ENCODE measurements at regions not wholly inside any gene's neighbourhood (a gene's known extent, or its start where the extent isn't known, plus 50 kb on each side); places are given as distances from the start of the nearest gene placed in this dataset.
A peak's percentile ranks its signal among the peaks of the same experiment; 100 is the strongest.

DNA sequence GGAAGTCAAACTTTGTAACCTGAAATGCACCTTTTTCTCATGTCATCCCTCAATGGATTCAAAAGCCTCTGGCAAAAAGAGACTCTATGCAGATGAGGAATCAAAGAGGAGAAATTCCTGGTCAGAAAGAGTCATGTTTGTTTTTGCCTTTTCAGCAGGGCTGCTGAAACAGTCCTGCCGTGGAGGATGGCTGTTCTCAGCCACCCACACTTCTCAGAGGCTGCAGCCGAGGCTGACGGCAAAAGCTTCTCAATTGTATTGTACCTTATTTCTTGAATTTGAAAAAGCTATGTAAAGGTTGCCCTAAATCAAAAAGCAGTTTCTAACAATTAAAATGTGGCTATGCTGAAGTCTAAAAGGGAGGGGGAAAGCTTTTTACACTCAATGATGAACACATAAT lies 385.3 kb downstream of the KCTD12 start:
- DNase-seq: no peak

DNA sequence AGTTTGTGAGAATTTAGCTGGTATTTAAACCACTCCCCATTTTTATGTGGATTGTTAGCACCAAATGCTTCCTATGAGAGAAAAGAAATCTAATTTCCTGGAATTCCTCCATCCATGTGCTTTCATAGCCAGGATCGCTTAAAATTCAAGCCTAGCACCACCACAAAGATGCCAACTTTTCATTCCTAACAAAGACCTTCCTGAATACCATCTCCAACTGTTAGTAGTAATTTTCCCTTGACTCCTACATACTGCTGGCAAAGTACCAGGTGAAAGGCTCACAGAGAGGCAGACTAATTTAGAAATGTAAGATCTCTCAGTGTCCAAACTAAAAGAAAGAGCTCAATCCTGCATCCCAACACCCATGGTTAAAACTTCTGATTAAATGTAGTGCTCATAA lies 386.3 kb downstream of the KCTD12 start:
- no peak for DNase-seq

DNA sequence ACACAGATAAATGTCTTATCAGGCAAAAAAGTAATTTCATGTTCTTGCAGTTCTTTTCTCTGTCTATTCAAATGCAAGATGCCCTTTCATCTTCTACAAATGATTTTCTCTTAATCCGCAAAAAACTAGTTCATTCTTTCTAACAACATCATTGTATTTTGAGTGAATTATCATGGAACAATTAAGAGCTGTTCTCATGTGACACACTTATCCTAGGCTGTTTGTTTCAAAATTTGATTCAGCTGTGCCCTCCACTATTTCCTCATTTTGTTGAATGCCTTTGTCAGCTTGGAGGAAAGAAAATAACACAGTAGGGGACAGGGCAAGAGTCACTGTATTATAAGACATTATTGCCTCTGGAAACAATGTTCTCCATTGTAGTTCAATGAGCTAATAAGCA lies 396.9 kb downstream of the KCTD12 start:
- no peak for DNase-seq

DNA sequence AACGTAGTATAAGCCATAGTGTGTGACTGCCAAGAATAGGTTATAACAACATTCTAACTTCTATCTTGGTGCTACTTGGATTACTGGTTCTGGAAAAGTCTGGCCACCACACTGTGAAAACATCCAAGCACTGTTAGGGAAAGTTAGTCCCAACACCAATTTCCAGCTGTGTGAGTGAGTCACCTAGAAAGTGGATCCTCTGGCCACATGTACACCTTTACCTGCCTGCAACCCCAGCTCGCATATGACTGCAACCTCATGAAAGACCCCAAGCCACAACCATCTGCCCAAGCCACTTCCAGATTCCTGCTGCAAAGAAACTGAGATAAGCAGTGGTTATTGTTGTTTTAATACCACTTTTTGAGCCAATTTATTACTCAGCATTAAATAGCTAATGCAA lies 404.5 kb downstream of the KCTD12 start:
- no peak for DNase-seq

DNA sequence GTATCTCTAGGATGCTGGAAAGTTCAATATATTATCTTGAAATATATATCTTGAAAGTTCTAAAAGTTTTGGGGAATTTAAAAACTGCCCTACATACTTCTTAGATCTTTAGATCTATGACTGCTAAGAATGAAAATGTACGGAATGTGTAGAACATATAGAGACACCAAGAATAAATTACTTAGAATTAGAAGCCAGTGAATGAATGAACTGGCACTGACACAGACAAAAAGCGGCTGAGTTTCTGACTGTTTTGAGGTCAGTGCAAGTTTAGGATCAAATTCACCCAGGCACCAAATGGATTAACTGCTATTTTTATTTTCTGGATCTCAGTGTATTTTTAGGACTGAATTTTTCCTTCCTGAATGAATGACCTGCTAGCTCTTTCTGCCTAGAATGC lies 411.2 kb downstream of the KCTD12 start:
- no peak for DNase-seq

DNA sequence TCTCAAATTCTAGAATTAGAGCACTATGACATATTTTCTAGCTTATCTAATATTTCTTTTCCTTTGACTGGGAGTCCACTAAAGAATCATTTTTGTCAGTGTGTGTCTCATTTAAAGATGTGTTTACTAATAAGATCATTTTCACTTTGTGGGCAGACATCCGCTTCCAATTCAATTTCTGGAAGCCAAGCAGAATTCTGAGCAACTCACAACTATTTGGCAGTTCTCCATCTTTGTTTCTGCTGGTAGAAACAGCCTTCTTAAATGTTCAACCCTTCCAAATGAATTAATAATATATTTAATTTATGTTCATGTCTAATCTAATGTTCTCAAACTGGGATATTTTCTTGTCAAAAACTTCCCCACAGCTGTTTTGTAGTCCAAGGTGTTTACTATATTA lies 411.8 kb downstream of the KCTD12 start:
- no peak for DNase-seq

DNA sequence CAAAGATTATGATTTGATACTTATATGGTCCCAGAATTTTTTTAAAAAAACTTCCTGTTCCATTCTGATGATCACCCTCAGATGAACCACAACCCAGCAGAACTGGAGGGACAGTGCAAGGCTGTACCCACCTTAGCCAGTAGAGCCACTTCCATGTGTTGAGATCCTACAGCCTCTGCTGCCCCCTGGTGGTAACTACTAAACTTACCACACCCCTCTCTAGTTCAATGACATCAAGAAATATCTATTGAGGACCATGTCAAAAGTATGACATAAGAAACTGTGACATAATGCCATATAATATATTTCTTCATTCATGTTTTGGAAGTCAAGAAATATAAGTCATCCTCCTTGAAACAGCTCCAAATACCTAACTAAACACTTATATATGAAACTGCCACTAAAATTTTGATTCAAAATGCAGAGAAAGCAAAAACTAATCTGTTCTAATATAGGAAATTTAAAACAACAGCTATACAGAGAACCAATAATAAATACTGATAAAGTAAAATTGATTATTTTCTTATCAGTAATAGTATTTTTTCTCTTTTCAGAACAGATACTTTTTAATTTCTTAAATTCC lies 412.6 kb downstream of the KCTD12 start:
- DNase-seq: peak; percentile 46

DNA sequence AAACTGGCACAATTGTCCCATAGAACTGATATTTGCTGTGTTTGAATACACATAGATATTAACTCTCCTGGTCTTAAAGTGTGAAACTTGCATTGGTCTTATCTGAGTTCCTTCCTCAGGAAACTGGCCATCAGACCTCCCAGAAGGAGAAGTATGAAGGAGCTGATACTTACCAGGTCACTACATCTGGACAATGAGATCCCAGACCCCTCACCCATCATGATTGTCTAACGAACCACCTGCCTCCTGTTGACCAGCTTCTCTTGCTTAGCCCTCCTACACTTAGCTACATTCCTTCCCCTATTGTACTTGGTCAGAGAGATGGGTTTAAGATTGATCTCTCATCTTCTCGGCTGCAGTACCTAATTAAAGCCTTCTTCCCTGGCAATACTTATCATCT lies 413.3 kb downstream of the KCTD12 start:
- no peak for DNase-seq

DNA sequence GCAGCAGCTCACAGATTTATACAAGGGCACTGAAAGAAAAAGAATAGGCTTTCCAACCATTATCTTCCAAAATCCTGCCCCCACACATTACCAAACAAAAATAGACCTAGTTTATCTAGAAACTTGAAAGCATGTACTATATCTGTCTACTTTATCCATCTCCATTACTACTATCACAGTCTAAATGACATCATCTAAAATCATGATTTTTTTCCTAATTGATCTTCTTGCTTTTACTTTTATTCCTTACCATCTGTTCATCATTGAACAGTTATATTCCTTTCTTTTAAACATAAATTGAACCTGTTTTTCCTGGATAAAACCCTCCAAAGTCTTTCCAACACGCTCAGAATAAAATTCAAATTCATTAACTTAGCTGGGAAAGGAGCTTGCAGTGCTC lies 414.7 kb downstream of the KCTD12 start:
- DNase-seq: no peak

DNA sequence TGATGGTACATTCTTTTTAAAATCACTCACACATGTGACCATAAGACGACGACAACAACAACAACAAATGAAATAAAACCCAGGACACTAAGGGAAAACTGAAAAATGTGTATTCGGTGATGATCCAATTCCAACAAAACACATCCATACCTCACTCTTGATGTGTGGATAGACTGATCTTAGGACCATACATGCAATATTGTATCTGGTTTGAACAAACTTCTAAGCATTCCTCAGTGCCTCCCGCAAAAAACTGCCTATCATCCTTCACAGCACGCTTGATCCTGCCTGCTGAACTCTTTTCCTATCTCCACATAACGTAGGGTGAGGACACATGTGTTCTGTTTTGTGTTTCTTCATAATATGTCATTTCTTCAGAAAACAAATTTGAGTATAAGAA lies 415.2 kb downstream of the KCTD12 start:
- DNase-seq: no peak

DNA sequence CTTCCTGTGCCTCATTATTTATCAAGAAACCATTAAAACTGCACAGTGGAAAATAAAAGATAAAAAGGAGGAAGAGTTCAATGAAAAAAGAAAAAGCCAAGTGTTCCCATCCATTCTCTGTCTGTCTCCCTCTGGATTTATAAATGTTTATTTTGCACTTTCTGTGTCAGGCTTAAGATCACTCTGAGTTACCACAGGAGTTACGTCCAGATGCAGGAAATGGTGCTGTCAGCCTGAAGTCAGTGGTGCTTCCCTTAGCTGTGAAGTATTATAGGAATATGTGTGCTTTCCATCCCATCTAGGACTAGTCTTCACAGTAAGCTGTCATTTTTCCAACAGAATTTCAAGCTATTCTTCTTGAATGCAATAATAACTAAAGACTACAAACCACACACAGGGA lies 420.2 kb downstream of the KCTD12 start:
- no peak for DNase-seq

DNA sequence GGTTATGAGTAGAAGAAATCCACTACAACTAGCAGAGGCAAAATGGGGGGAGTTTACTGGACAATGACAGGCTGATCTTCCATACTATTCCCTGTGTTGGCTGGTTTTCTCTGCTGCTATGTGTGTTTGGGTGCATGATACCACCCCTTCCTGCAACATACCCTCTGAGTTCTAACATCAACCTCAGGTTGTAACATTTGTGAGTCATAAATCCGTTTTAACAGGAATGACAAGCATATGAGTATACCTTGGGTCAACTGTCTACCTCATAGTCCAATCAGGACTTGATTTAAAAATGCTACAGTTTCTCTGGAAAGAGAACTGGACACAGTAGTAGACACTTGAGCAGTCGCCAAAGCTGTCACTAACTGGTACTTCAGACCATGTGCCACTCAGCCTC lies 422.9 kb downstream of the KCTD12 start:
- no peak for DNase-seq

DNA sequence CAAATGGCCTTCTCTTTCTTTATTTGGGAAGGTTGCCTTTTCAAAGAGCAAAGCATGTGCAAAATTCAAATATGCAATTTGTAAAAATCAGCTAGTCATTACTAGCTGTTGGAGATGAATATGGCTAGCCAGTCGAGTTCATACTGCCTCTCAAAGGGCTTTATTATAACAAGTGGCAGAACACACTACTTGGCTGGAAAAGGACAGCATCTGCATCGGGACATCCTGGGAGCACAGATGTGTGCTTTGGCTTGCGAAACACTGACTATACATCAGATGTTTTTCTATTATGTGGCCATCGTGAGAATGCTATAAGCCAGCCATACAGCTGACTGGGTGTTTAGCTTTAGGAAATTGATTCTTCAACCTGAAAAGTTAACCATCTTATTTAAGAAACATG lies 424.2 kb downstream of the KCTD12 start:
- DNase-seq: no peak

DNA sequence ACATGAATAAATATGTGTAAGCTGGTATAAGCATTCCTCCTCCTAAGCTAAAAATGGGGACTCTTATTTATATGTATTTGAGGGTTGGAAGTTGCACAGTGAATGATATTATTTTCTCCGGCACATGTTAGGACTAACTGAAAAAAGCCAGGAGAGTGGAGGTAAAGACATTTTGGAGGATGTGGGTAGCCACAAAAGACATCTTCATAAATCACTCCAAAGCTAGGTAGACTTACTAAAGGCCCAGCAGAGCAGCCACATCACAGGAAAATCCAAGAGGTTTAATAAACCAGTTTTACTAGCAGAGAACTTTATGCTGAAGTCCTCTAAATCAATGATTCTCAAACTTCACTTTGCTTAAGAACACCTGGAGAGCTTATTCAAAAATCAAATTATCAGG lies 424.7 kb downstream of the KCTD12 start:
- DNase-seq: no peak

DNA sequence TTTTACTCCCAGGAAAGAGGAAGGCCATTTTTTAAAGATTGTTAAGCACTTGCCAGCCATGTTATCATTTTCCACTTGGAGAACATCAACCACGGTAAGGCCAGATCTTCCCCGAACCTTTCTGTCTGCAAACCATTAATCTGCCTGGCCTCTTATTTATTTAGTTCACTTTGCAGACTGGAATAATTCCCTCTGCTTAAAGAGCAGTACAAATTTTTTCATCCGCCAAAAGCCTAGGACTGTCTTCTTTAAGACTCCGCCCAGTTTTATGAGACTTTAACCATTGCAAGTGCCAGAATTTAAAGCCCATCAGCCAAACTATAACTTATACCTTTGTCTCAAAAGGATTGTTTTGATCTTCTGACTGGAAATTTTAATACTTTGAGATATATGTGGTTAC lies 426.3 kb downstream of the KCTD12 start:
- DNase-seq: no peak

DNA sequence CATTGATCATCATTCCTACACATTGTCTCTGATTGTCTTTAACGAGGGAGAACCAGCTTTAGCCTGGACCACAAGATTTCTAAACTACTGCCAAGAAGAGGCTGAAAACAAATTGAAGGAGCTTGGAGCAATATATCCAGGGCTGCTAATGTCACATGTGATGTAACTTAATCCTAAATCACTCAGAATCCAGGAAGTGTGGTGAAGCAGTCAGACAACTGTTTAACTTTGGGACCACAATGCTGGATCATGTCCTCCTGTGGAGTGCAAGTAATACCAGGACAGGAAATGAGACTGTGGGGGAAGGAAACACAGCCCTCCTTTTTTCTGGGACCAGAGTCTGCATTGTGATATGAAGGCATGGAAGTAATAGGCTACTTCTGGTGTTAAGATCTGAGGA lies 430.2 kb downstream of the KCTD12 start:
- no peak for DNase-seq

DNA sequence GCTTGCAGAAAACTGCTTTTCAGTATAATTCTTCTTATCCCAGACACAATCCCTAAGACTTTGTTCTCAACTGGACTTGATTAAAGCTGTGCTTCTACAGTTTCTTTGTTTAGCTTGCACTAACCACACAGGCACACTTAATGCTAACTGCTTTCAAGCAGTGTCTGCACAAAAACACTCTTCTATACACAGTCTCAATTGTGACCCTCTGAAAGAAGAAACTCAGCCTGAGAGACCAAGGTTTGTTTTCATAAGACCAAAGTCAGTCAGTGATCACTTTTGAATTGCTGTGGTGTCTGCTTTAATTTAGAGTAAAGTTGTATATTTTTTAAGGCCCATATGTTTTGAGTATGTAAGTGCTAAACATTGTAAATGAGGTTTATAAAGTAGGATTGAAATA lies 431.2 kb downstream of the KCTD12 start:
- no peak for DNase-seq

DNA sequence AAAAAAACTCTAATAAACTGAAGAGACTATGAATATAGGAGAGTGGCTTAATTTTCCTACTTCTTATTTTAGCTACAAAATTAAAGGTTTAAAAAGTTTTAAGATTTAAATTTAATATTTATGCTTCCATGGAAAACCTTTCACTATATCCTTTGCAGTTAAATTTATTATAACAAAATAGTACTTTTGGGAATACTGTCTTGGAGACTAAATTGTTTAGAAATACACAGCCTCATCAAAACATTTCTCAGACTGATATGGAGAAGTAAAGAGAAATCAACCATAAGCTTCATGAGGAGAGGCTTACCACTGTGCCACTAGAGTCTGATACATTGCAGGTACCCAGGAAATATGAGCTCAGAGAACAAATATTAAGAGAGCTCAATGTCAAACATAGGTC lies 436.5 kb downstream of the KCTD12 start:
- DNase-seq: no peak

DNA sequence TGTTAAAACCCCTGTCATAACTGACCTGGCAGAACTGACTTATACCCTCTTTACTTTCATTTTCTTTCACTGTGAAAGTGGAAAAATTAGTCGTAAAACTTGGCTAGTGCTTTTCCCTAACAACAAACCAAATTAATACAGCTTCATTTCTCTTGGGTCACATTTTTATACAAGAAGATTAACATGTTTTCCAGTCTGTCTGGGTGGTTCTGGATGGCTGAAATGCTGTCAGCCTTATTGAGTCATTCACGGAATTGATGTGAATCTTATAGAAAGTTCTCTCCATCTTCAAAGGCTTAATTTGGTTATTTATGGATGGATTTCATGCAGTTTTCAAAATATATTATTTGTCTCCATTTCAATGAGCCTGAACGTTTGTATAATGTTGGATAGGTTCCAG lies 440.0 kb downstream of the KCTD12 start:
- no peak for DNase-seq

DNA sequence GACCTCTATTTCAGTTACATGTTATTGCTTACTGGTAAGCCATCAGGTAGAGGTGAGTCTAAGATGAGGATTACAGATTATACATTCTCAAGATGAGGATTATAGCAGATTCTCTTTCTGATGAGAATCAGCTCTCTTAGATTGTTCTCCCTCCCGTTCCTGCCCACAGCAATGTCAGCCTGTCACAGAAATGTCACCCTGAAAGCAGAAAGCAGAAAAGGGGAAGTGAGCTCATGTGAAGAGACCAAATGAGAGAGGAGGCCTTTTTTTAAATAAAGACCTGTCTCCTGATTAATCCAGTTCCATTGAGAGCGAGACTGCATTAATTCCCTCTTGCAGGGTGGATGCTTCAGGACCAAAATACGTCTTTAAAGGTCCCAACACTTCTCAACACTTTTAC lies 445.6 kb downstream of the KCTD12 start:
- DNase-seq: no peak

DNA sequence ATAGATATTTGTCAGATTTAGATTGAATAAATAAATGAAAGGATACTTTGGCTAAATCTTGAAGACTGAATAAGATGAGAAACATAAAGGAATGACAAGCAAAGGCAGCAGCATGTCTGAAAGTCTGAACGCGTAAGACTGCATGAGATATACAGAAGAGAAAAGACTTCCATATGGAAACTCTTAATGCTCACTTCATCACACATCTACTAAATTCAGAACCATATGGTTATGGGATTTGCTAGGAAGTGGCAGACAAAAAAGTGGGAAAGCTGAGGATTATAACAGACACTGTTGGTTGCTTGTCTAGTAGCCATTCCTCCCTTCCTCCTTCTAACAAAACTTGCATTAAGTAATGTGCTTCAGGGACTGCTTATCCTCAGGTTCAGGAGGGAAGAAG lies 446.7 kb downstream of the KCTD12 start:
- DNase-seq: no peak

DNA sequence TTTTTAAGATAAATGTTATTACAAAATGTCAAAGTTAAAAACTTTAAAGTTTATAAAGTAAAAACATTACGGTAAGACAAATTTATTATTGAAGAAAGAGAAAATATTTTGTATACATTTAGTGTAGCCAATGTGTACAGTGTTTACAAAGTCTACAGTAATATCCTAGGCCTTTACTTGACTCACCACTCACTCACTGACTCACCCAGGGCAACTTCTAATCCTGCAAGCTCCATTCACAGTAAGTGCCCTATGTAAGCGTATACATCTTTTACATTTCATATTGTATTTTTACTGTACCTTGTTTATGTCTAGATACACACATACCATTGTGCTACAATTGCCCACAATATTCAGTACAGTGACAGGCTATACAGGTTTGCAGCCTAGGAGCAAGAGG lies 448.2 kb downstream of the KCTD12 start:
- DNase-seq: no peak

DNA sequence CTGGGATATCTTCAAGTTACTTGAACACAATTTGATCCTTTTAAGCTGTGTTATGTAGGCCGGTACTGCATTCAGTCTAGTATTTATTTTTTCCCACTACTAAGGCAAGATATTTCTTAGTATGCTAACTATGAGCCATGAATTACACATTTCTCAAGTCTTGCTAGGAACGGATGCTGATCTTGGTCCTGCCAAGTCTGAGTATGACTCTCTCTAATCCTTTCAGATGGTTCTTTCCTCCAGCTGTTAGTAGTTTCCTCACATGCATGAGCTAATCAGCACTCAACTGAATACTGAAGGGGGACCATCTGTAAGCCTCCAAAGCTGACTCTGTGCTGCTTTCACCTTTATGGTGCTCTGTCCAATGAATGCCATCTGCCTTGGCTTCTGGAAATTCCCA lies 460.3 kb downstream of the KCTD12 start:
- no peak for DNase-seq

DNA sequence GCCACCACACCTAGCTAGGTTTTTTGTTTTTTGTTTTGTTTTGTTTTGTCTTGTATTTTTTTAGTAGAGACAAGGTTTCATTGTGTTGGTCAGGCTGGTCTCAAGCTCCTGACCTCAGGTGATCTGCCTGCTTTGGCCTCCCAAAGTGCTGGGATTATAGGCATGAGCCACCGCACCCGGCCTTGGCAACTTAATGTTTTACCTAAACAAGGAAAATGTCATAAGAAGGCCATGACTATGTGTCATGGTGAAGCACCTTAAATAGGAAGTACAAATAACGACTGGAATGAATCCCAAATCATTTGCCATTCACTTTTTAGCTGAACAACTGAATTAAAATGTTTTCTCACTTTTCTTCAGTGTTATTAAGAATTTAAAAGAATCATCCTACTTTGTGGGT lies 465.2 kb downstream of the KCTD12 start:
- DNase-seq: no peak

DNA sequence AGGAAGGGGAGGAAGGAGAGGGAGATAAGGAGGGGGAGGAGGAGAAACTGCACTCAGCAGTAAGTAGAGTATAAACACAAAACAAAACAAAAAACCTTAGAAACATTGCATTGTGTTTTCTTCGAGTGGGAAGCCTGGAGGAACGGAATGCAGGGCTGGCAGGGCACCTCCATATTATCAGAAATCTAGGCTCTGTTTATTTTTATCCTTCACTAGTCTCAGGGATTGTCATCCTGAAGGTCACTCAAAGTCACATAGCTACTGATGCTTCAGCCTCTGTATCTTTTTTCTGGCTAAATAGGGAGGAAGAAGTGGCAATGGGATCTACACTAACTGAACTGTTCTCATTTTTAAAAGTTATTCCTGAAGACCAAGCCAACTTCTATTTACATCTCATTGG lies 467.8 kb downstream of the KCTD12 start:
- no peak for DNase-seq

DNA sequence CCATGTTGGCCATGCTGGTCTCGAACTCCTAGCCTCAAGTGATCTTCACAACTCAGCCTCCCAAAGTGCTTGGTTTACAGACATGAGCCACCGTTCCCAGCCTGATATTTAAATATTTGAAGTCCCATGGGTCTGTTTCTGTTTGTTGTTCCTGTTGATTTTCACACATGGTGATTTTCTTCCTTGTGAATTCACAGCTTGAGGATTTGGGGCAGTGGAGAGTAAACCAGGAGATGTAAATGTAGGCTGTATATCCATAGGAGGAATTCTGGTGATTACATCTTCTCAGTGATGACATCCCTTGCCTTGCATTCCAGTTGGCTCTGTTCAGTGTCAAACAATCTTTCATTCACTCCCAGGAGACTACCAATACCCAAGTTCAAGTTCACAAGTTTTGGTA lies 471.9 kb downstream of the KCTD12 start:
- no peak for DNase-seq
